Endothelial cell of umbilical vein (primary cell): ENCODE measurements at regions not wholly inside any gene's neighbourhood (a gene's known extent, or its start where the extent isn't known, plus 50 kb on each side); places are given as distances from the start of the nearest gene placed in this dataset.

ENCODE experiments used
- BruUV-seq: library from RNA; stranded (reverse); fragments of 400-500 nt; replicated peaks from 2 replicates; lab custom pipeline; 2021; lab: Mats Ljungman, UMichigan
- CTCF ChIA-PET: fragments of 300-600, 350-600 bp; sonication (Branson Sonifier 250); formaldehyde crosslinking; loops from one replicate; lab custom pipeline; 2021; ENCODE audit warnings: antibody characterized with exemption, inconsistent platforms; lab: Charles Lee
- POLR2A ChIA-PET: fragments of 300-600, 350-600 bp; sonication (Branson Sonifier 250); formaldehyde crosslinking; loops from one replicate; lab custom pipeline; 2021; ENCODE audit warnings: antibody characterized with exemption, inconsistent platforms; lab: Charles Lee
- DNase-seq: peaks from one replicate; pipeline ENCODE4 v3.0.0-alpha.2; 2011; ENCODE audit warnings: low read depth, low spot score
- FAIRE-seq: peaks from 2 replicates; lab custom pipeline; 2011; peaks lifted over from hg19 to GRCh38; lab: Jason Lieb, UNC
- H2AFZ ChIP-seq: 2 replicates; pipeline ENCODE4 v1.6.0; 2012; ENCODE audit warnings: low read depth, low read length, control low read depth, inconsistent platforms
- H3K27ac ChIP-seq: 2 replicates; pipeline ENCODE4 v1.5.1; 2011; ENCODE audit warnings: low read depth, mild to moderate bottlenecking, control low read depth, low read length, moderate library complexity; ENCODE audit not compliant: insufficient read depth
- H3K27me3 ChIP-seq, 2 experiments: 2 replicates each; pipeline versions ENCODE4 v1.6.0 to v1.6.1; 2011; ENCODE audit warnings: low read length in 2 of 2, mixed read lengths in 1 of 2; ENCODE audit not compliant: control insufficient read depth in 2 of 2, insufficient read depth in 2 of 2
- H3K36me3 ChIP-seq, 2 experiments: 2 replicates in 1 of 2; 3 replicates in 1 of 2; pipeline ENCODE4 v1.5.1; 2011; ENCODE audit warnings: low read length in 2 of 2, mild to moderate bottlenecking in 1 of 2, moderate library complexity in 1 of 2; ENCODE audit not compliant: control insufficient read depth in 2 of 2, insufficient read depth in 2 of 2; ENCODE audit errors: extremely low read depth in 1 of 2
- H3K4me1 ChIP-seq: 3 replicates; pipeline ENCODE4 v1.5.1; 2011; ENCODE audit warnings: mild to moderate bottlenecking, low read length; ENCODE audit not compliant: control insufficient read depth, insufficient read depth; ENCODE audit errors: extremely low read depth
- H3K4me2 ChIP-seq: 2 replicates; pipeline ENCODE4 v1.6.1; 2011; ENCODE audit warnings: low read length, control low read depth, mixed read lengths; ENCODE audit not compliant: insufficient read depth
- H3K4me3 ChIP-seq, 3 experiments: fragments of 200-600 bp in 1 of 3; sonication (generic), shearing (Covaris generic) in 1 of 3; replicated peaks in 1 of 3; 2 replicates each; pipeline ENCODE4 v1.5.1; 2011 to 2016; ENCODE audit warnings: control low read depth in 3 of 3, low read length in 3 of 3, mild to moderate bottlenecking in 2 of 3, inconsistent platforms in 1 of 3, low read depth in 1 of 3, moderate library complexity in 1 of 3; ENCODE audit not compliant: insufficient read depth in 1 of 3
- H3K79me2 ChIP-seq: 2 replicates; pipeline ENCODE4 v1.6.0; 2012; ENCODE audit warnings: low read length, inconsistent platforms; ENCODE audit not compliant: control insufficient read depth, insufficient read depth
- H3K9ac ChIP-seq: replicated peaks from 2 replicates; pipeline ENCODE3; 2011; ENCODE audit warnings: low read length, control low read depth; ENCODE audit not compliant: insufficient read depth; ENCODE audit errors: extremely low read depth
- H3K9me1 ChIP-seq: replicated peaks from 3 replicates; pipeline ENCODE4 v1.6.0; 2011; ENCODE audit warnings: mild to moderate bottlenecking, low read length; ENCODE audit not compliant: control insufficient read depth, insufficient read depth; ENCODE audit errors: extremely low read depth
- H3K9me3 ChIP-seq: replicated peaks from 2 replicates; pipeline ENCODE4 v1.5.1; 2012; ENCODE audit warnings: low read length, inconsistent platforms; ENCODE audit not compliant: control insufficient read depth, insufficient read depth
- H4K20me1 ChIP-seq: replicated peaks from 2 replicates; pipeline ENCODE3; 2011; ENCODE audit warnings: mild to moderate bottlenecking, low read length; ENCODE audit not compliant: control insufficient read depth, insufficient read depth; ENCODE audit errors: extremely low read depth
- CTCF ChIP-seq, 2 donors: IDR thresholded peaks; 1 replicate in 1 of 2; 2 replicates in 1 of 2; pipeline ENCODE4 v1.5.1; 2011; ENCODE audit warnings: low read length in 2 of 2, mild to moderate bottlenecking in 2 of 2, moderate library complexity in 2 of 2, control low read depth in 1 of 2, inconsistent platforms in 1 of 2, low read depth in 1 of 2; ENCODE audit not compliant: insufficient read depth in 1 of 2; ENCODE audit errors: extremely low read depth in 1 of 2
- EZH2 ChIP-seq: IDR thresholded peaks from 2 replicates; pipeline ENCODE4 v1.6.1; 2012; ENCODE audit warnings: borderline replicate concordance, low read depth, mild to moderate bottlenecking, moderate library complexity, low read length, inconsistent platforms; ENCODE audit not compliant: severe bottlenecking
- FOS ChIP-seq: IDR thresholded peaks from 2 replicates; pipeline ENCODE4 v1.6.1; 2011; ENCODE audit warnings: mild to moderate bottlenecking, low read length, moderate library complexity, borderline replicate concordance; ENCODE audit not compliant: insufficient read depth
- GATA2 ChIP-seq: IDR thresholded peaks from 2 replicates; pipeline ENCODE4 v1.7.0; 2011; ENCODE audit warnings: low read depth, mild to moderate bottlenecking, moderate library complexity, mixed read lengths, low read length; ENCODE audit not compliant: insufficient read length, insufficient read depth
- JUN ChIP-seq: IDR thresholded peaks from 2 replicates; pipeline ENCODE4 v1.6.1; 2011; ENCODE audit warnings: borderline replicate concordance, low read depth; ENCODE audit not compliant: insufficient read length, insufficient read depth
- MAX ChIP-seq: IDR thresholded peaks from 2 replicates; pipeline ENCODE4 v1.6.1; 2011; ENCODE audit not compliant: insufficient read depth, insufficient read length
- MYC ChIP-seq: IDR thresholded peaks from one replicate; pipeline ENCODE4 v1.6.1; 2011; ENCODE audit warnings: mild to moderate bottlenecking, low read depth, low read length
- POLR2A ChIP-seq: IDR thresholded peaks from 2 replicates; pipeline ENCODE4 v1.6.1; 2012; ENCODE audit warnings: low read depth, mild to moderate bottlenecking, control low read depth, low read length
- POLR2AphosphoS5 ChIP-seq: IDR thresholded peaks from 2 replicates; pipeline ENCODE4 v1.6.1; 2012; ENCODE audit warnings: low read depth, mild to moderate bottlenecking, control low read depth, low read length, moderate library complexity; ENCODE audit not compliant: insufficient read depth
- dilution Hi-C: fragments of 300-500 bp; cut with MboI; formaldehyde crosslinking; loops from one replicate; pipeline ENCODE4 v1.15.0; 2019; ENCODE audit warnings: low sequenced_read_pairs; ENCODE audit not compliant: extremely low pct_ligation_motif_present
- intact Hi-C: fragments of 100-400 bp; cut with micrococcal nuclease; formaldehyde crosslinking; loops from one replicate; pipeline ENCODE4 v1.10.0; 2022

GRCh38 chr10:47159361-47160260 is 140.4 kb upstream of the GDF10 start:
- CTCF ChIA-PET: no interaction called here
- no TSS peak for BruUV-seq
- no peaks in the 10 kb centered on the region for H3K27me3 ChIP-seq
- H3K36me3 ChIP-seq: no peaks in the 10 kb centered on the region
- no peaks in the 10 kb centered on the region for H3K4me1 ChIP-seq
- no peak overlapping the region for H3K27ac ChIP-seq
- H2AFZ ChIP-seq: no peak overlapping the region
- intact Hi-C loops: no loop called here
- H3K79me2 ChIP-seq: no peaks in the 10 kb centered on the region
- dilution Hi-C loops: no loop called here
- H4K20me1 ChIP-seq: no peaks in the 10 kb centered on the region
- FAIRE-seq (no peak), DNase-seq (no peak)
- no peak overlapping the region for H3K4me3 ChIP-seq
- H3K9me3 ChIP-seq: no peaks in the 10 kb centered on the region
- no peak overlapping the region for H3K9ac ChIP-seq
- no peaks in the 10 kb centered on the region for H3K9me1 ChIP-seq
- no peak overlapping the region for H3K4me2 ChIP-seq
- POLR2A ChIA-PET: no interaction called here
- no peak for TF ChIP-seq POLR2A
- TF ChIP-seq JUN: no peak
- no peak for TF ChIP-seq MYC
- TF ChIP-seq EZH2: no peak
- TF ChIP-seq GATA2: no peak
- TF ChIP-seq MAX: no peak
- TF ChIP-seq CTCF (IDR thresholded peaks at IDR 0.05; ENCODE audit: extremely low read depth in 1 of 2, insufficient read depth in 1 of 2, low read depth in 1 of 2, low read length in 2 of 2): no peak
- TF ChIP-seq FOS: no peak
- no peak for TF ChIP-seq POLR2AphosphoS5
